Mucosa of rectum (tissue), 2 donors: ENCODE measurements at regions not wholly inside any gene's neighbourhood (a gene's known extent, or its start where the extent isn't known, plus 50 kb on each side); places are given as distances from the start of the nearest gene placed in this dataset.
A peak's percentile ranks its signal among the peaks of the same experiment; 100 is the strongest.
"Not testable (repeated sequence)": the region's sequence is repeated elsewhere in the genome, so short reads cannot be mapped to it uniquely, and the experiment has no call there.

ENCODE experiments used
- H3K27ac ChIP-seq, 2 donors: one replicate each; pipeline ENCODE4 v1.7.0; 2013; ENCODE audit warnings: inconsistent platforms in 2 of 2, low read depth in 2 of 2, low read length in 2 of 2
- H3K27me3 ChIP-seq, 2 donors: one replicate each; pipeline ENCODE4 v1.7.0; 2013; ENCODE audit warnings: low read length in 2 of 2; ENCODE audit not compliant: control insufficient read depth in 2 of 2, insufficient read depth in 2 of 2
- H3K36me3 ChIP-seq, 2 donors: one replicate each; pipeline ENCODE4 v1.7.0; 2013; ENCODE audit warnings: low read length in 2 of 2; ENCODE audit not compliant: control insufficient read depth in 2 of 2, insufficient read depth in 2 of 2
- H3K4me1 ChIP-seq, 2 donors: one replicate each; pipeline ENCODE4 v1.7.0; 2013; ENCODE audit warnings: low read length in 2 of 2, mild to moderate bottlenecking in 1 of 2; ENCODE audit not compliant: control insufficient read depth in 2 of 2, insufficient read depth in 2 of 2
- H3K4me3 ChIP-seq, 2 donors: one replicate each; pipeline ENCODE4 v1.7.0; 2013; ENCODE audit warnings: low read length in 2 of 2
- H3K9ac ChIP-seq, 2 donors: one replicate each; pipeline ENCODE4 v1.7.0; 2013; ENCODE audit warnings: low read length in 2 of 2, low read depth in 1 of 2, mild to moderate bottlenecking in 1 of 2
- H3K9me3 ChIP-seq, 2 donors: one replicate each; pipeline ENCODE4 v1.7.0; 2013; ENCODE audit warnings: low read length in 2 of 2; ENCODE audit not compliant: control insufficient read depth in 2 of 2
- donor health status: healthy.
- donor health status: Normal muscosa, but diverticular disease.

DNA sequence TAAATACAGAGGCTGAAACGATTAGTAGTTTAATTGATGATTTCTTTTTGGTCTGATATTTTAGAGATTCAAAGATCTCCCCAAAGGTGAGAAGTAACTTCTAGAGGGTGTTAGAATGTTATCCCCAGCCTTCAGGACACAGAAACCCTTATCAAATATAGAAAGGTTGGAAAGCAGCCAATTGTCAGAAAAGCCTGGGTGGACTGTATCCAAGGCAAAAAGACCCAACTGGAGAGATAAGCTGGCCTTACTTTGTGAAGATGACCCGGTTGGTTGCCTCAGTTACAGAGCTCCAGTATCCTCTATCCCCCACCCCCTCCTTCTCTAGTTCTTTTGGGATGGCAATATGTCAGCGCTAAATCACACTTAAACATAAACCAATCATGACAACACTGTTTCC, 75.7 kb downstream of the GCNT4 start:
- Histone ChIP-seq H3K9ac (no peak overlapping the region), H3K27me3 (no peaks in the 10 kb centered on the region), H3K9me3 (no peaks in the 10 kb centered on the region), H3K36me3 (no peaks in the 10 kb centered on the region), H3K4me1 (peaks cover 0 to 3% of the 10 kb centered on the region in 2 donors), H3K4me3 (no peak overlapping the region), H3K27ac (no peak overlapping the region)

DNA sequence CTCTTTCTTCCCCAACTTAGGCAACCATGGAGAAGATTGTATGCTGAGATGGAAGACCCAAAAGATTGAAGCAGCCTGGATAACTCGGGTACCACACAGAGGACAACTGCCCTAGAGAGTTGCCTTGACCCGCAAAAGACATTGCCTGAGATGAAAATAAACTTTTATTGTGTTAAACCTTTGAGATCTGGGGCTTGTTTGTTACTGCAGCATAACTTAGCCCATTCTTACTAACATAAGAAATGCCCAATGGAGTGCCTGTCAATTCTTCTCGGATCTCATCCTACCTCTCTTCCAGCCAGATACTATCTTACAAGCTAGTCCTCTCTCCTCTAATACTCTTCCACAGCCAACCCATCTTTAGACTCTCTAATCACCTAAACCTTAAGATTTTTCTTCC, 76.8 kb downstream of the GCNT4 start:
- no peaks in the 10 kb centered on the region for H3K9me3 ChIP-seq
- peaks cover 3 to 8% of the 10 kb centered on the region in 2 donors for H3K4me1 ChIP-seq
- H3K9ac ChIP-seq, result no peak overlapping the region
- no peak overlapping the region for H3K27ac ChIP-seq
- H3K4me3 ChIP-seq, result no peak overlapping the region
- no peaks in the 10 kb centered on the region for H3K36me3 ChIP-seq
- H3K27me3 ChIP-seq, result no peaks in the 10 kb centered on the region

GRCh38 chr5:74974451-74975091, 77.8 kb downstream of the GCNT4 start:
- H3K27me3 ChIP-seq, result no peaks in the 10 kb centered on the region
- no peak overlapping the region for H3K9ac ChIP-seq
- H3K4me3 ChIP-seq, result no peak overlapping the region
- no peaks in the 10 kb centered on the region for H3K36me3 ChIP-seq
- H3K9me3 ChIP-seq, result no peaks in the 10 kb centered on the region
- H3K4me1 ChIP-seq, result peaks cover 3 to 8% of the 10 kb centered on the region in 2 donors
- no peak overlapping the region for H3K27ac ChIP-seq

DNA sequence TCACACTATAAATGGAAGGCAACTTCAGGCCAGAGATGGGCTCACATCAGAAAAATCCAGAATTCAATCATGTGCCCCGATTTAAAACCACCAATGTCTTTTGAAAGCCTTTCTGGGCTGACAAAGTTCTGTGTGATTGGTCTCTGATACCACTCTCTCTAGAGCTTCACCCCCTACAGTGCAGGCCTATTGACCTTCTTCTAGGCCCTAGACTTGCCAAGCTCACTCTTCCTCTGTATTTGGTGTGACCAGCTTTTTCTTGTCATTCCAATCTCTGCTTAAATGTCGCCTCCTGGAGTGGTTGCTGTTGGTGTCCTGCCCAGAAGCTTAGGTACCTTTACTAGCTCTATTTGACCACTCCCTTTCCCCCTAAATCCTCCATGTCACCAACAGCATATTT, 78.7 kb downstream of the GCNT4 start:
- Histone ChIP-seq H3K9ac (no peak overlapping the region), H3K4me1 (peaks cover 3 to 8% of the 10 kb centered on the region in 2 donors), H3K36me3 (no peaks in the 10 kb centered on the region), H3K27me3 (no peaks in the 10 kb centered on the region), H3K27ac (no peak overlapping the region), H3K9me3 (no peaks in the 10 kb centered on the region), H3K4me3 (no peak overlapping the region)

DNA sequence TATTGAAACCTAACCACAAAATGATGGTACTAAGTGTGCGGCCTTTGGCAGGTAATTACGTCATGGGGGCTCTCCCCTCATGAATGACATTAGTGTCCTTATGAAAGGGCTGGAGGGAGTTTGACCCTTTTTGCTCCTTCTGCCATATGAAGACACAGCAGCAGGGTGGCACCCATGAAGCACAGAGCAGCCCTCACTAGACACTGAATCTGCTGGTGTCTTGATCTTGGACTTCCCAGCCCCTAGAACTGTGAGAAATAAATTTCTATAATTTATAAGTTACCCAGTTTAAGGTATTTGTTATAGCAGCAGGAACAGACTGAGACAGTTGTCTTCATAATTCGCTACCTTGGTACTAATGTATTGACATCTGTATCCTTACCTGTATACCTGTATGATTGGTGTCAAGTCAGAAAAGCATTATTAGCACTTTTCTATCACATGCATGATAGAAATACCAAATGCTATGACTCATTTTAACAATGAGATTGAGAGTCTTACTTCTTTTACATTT, 80.4 kb downstream of the GCNT4 start:
- no peaks in the 10 kb centered on the region for H3K27me3 ChIP-seq
- no peak overlapping the region for H3K4me3 ChIP-seq
- no peak overlapping the region for H3K27ac ChIP-seq
- no peaks in the 10 kb centered on the region for H3K9me3 ChIP-seq
- H3K4me1 ChIP-seq, result peaks cover 4 to 8% of the 10 kb centered on the region in 2 donors
- no peak overlapping the region for H3K9ac ChIP-seq
- H3K36me3 ChIP-seq, result no peaks in the 10 kb centered on the region

GRCh38 chr5:74970891-74971290, 81.5 kb downstream of the GCNT4 start:
- not testable (repeated sequence) for H3K4me3 ChIP-seq, H3K9ac ChIP-seq, H3K9me3 ChIP-seq, H3K27me3 ChIP-seq, H3K36me3 ChIP-seq
- H3K27ac ChIP-seq, result peak overlapping the region; percentile 56 to 61
- H3K4me1 ChIP-seq, result peaks cover 8 to 12% of the 10 kb centered on the region in 2 donors

DNA sequence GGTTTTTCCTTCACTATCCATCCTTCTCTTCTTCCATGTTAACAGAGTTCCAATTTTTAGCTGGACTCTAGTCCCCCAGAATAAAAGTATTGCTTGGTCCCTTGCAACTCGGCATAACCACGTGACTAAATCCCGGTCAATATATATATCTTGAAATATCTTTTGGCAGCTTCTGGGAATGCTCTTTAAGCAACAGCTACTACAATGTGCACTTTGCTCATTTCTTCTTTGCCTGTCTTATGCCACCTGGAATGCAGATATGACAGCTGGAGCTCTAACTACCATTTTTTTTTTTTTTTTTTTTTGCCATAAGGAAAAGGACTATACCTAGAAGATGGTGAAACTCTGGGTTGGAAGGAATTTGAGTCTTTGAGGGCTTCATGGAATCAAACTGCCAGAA, 82.6 kb downstream of the GCNT4 start:
- no peak overlapping the region for H3K4me3 ChIP-seq
- H3K9me3 ChIP-seq, result no peaks in the 10 kb centered on the region
- H3K36me3 ChIP-seq, result no peaks in the 10 kb centered on the region
- no peak overlapping the region for H3K27ac ChIP-seq
- no peaks in the 10 kb centered on the region for H3K27me3 ChIP-seq
- H3K9ac ChIP-seq, result no peak overlapping the region
- H3K4me1 ChIP-seq, result peaks cover 8 to 15% of the 10 kb centered on the region in 2 donors

GRCh38 chr5:74966141-74967026, 86.0 kb downstream of the GCNT4 start:
- Histone ChIP-seq H3K9ac (no peak overlapping the region), H3K27ac (peak overlapping the region; percentile 49 to 66)

GRCh38 chr5:74963407-74963806, 89.0 kb downstream of the GCNT4 start:
- no peak overlapping the region for H3K9ac ChIP-seq
- H3K27ac ChIP-seq, result no peak overlapping the region
- no peak overlapping the region for H3K4me3 ChIP-seq
- H3K9me3 ChIP-seq, result no peaks in the 10 kb centered on the region
- H3K36me3 ChIP-seq, result no peaks in the 10 kb centered on the region
- H3K4me1 ChIP-seq, result peaks cover 0 to 12% of the 10 kb centered on the region in 2 donors
- H3K27me3 ChIP-seq, result no peaks in the 10 kb centered on the region

More at GRCh38 chr5:74966141-74967026, 86.0 kb downstream of the GCNT4 start:
- Histone ChIP-seq H3K9me3 (no peaks in the 10 kb centered on the region), H3K36me3 (no peaks in the 10 kb centered on the region), H3K27me3 (no peaks in the 10 kb centered on the region), H3K4me1 (peaks cover 3 to 15% of the 10 kb centered on the region in 2 donors), H3K4me3 (no peak overlapping the region)

DNA sequence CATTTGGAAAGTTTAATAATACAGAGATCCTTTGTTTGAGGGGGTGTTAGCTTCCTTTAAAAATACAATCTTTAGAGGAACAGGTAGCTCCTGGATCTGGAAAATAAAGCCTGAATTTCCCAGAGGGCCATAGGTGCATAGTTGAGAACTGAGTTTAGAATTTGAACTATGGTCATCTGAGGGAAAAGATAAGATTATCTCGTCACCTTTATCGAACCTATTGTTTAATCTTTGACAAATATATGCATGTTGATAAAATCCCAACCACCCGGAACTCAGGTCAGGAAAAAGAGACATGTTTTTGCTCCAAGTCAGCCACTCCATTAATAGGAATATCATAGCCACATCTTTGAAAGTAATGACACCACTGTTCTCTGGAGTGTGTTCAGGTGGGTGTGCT, 91.7 kb upstream of the FAM169A start:
- H3K4me3 ChIP-seq, result no peak overlapping the region
- H3K36me3 ChIP-seq, result no peaks in the 10 kb centered on the region
- H3K27me3 ChIP-seq, result no peaks in the 10 kb centered on the region
- no peaks in the 10 kb centered on the region for H3K9me3 ChIP-seq
- H3K27ac ChIP-seq, result no peak overlapping the region
- H3K9ac ChIP-seq, result no peak overlapping the region
- H3K4me1 ChIP-seq, result peaks cover 0 to 4% of the 10 kb centered on the region in 2 donors
